ENCODE measurements at regions not wholly inside any gene's neighbourhood (a gene's known extent, or its start where the extent isn't known, plus 50 kb on each side); places are given as distances from the start of the nearest gene placed in this dataset.

DNA sequence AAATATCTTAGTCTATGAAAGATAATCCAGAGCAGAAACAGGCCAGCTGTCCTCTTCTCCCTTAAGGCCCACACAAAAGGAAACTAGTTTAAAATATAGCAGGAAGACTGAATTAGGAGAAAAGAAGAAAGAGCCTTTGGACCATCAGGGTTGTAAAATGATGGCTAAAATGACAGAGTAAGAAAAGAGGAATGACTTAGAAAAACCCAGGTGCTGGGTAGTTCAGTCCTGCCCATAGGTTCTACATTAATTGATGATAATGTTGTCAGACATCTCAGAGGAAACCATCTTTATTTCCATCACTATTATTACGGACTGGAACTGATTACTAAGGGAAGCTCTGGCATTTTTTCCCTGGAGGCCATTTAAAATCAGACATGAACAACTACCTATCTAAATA lies 142.8 kb upstream of the STT3B start:
- H3K36me3 ChIP-seq (ENCODE audit: insufficient read depth): no peaks in the 10 kb centered on the region
- DNase-seq (ENCODE audit: extremely low spot score): no peak
- no peak overlapping the region for H3K27ac ChIP-seq (ENCODE audit: low read depth)
- H3K4me3 ChIP-seq (ENCODE audit: low read depth, low read length): no peak overlapping the region
- 62% methylated on average over 1 of the region's 1 CpG for WGBS
- no peaks in the 10 kb centered on the region for H3K4me1 ChIP-seq (ENCODE audit: insufficient read depth)

DNA sequence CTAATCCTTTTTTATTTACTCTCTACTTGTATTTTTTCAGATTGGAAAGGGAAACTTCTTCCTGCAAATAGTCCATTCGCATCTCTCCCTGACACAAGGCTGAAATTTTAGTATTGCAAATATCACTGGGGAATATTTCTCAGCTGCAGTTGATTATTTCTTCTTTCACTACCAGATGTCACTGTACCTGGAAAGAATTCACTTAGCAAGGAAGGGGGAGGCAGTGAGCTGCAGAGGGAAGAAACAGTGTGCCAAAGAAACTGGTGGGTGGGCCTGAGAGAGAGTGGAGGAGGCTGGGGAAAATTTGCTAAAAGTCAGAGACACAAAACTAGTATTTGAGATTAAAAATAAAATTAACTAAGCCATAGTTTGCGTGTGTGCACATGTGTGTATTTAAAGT lies 142.3 kb upstream of the STT3B start:
- 91% methylated on average over 2 of the region's 2 CpGs for WGBS
- Histone ChIP-seq H3K4me1 (ENCODE audit: insufficient read depth) (no peaks in the 10 kb centered on the region), H3K27ac (ENCODE audit: low read depth) (no peak overlapping the region), H3K36me3 (ENCODE audit: insufficient read depth) (no peaks in the 10 kb centered on the region), H3K4me3 (ENCODE audit: low read depth, low read length) (no peak overlapping the region)
- DNase-seq (ENCODE audit: extremely low spot score): no peak

DNA sequence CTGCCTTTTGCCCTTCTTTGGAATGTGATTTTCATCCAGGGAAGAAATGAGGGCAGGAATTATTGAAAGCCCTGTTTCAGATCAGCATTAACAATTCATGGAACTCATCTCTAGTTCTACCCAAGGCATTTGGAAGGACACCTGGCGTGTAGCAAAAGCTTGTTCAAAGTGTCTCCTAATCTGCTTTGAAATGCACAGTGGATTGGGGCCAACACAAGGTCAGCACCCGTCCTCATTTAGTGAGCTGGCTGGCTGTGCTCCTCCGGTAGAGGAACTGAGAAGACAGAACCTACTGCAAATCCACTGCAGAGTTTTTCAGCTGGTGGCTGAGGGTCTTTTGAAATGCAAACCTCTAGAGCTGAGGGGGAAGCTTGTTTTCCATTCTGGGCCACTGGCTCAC lies 141.6 kb upstream of the STT3B start:
- H3K27ac ChIP-seq (ENCODE audit: low read depth): no peak overlapping the region
- WGBS: 74% methylated on average over 3 of the region's 3 CpGs
- no peak for DNase-seq (ENCODE audit: extremely low spot score)
- no peak overlapping the region for H3K4me3 ChIP-seq (ENCODE audit: low read depth, low read length)
- H3K4me1 ChIP-seq (ENCODE audit: insufficient read depth): no peaks in the 10 kb centered on the region
- no peaks in the 10 kb centered on the region for H3K36me3 ChIP-seq (ENCODE audit: insufficient read depth)

DNA sequence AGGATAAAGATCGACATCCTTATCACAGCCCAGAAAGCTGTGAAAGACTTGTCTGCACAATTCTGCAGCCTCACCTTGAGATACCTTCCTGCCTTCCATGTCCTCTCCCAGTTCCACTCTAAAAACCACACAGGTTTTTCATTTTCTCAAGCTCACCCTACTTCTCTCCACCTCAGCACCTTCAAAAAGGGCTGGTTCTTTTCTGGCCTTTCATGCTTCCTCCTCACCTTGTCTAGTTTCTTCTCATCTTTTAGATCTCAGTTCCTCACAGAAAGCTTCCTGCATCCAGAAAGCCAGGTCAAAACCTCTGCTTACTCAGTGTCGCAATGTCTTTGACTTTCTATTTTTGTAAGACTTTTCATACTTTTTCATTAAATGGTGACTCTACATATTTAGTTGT lies 140.2 kb upstream of the STT3B start:
- no peak overlapping the region for H3K27ac ChIP-seq (ENCODE audit: low read depth)
- no peaks in the 10 kb centered on the region for H3K36me3 ChIP-seq (ENCODE audit: insufficient read depth)
- no peak for DNase-seq (ENCODE audit: extremely low spot score)
- WGBS: 86% methylated on average over 2 of the region's 2 CpGs
- H3K4me3 ChIP-seq (ENCODE audit: low read depth, low read length): no peak overlapping the region
- no peaks in the 10 kb centered on the region for H3K4me1 ChIP-seq (ENCODE audit: insufficient read depth)

- Histone ChIP-seq H3K27ac (ENCODE audit: low read depth) (no peak overlapping the region), H3K4me1 (ENCODE audit: insufficient read depth) (no peaks in the 10 kb centered on the region), H3K36me3 (ENCODE audit: insufficient read depth) (no peaks in the 10 kb centered on the region), H3K4me3 (ENCODE audit: low read depth, low read length) (no peak overlapping the region)
- 41% methylated on average over 1 of the region's 1 CpG for WGBS
- no peak for DNase-seq (ENCODE audit: extremely low spot score)
These were observed 133.5 kb upstream of the STT3B start for GRCh38 chr3:31399271-31399670.

GRCh38 chr3:31402117-31402516 lies 130.6 kb upstream of the STT3B start:
- no peak for DNase-seq (ENCODE audit: extremely low spot score)
- no peaks in the 10 kb centered on the region for H3K36me3 ChIP-seq (ENCODE audit: insufficient read depth)
- H3K4me1 ChIP-seq (ENCODE audit: insufficient read depth): no peaks in the 10 kb centered on the region
- H3K4me3 ChIP-seq (ENCODE audit: low read depth, low read length): no peak overlapping the region
- no peak overlapping the region for H3K27ac ChIP-seq (ENCODE audit: low read depth)
- 42% methylated on average over 2 of the region's 2 CpGs for WGBS

GRCh38 chr3:31403197-31403596 lies 129.5 kb upstream of the STT3B start:
- WGBS: 66% methylated on average over 3 of the region's 3 CpGs
- no peaks in the 10 kb centered on the region for H3K4me1 ChIP-seq (ENCODE audit: insufficient read depth)
- H3K36me3 ChIP-seq (ENCODE audit: insufficient read depth): no peaks in the 10 kb centered on the region
- no peak for DNase-seq (ENCODE audit: extremely low spot score)
- H3K27ac ChIP-seq (ENCODE audit: low read depth): no peak overlapping the region
- no peak overlapping the region for H3K4me3 ChIP-seq (ENCODE audit: low read depth, low read length)

DNA sequence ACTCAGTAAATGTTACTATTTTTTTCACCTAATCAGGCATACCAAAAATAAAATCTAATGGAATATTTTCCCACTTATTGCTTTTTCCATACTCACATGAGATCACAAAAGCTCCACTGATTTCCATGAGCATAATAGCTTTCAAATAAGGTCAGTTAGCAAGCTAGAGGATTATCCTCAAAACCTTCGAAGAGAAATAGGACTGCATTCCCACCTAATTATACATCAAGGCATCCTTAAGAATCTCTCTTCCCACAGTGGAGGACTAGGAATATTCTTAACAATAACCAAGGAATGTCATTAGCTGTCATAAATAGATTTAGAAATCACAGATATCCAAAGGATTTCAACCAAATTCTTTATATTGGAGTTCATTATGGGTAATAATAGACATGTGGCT lies 127.9 kb upstream of the STT3B start:
- Histone ChIP-seq H3K27ac (ENCODE audit: low read depth) (no peak overlapping the region), H3K4me1 (ENCODE audit: insufficient read depth) (no peaks in the 10 kb centered on the region), H3K36me3 (ENCODE audit: insufficient read depth) (no peaks in the 10 kb centered on the region), H3K4me3 (ENCODE audit: low read depth, low read length) (no peak overlapping the region)
- DNase-seq (ENCODE audit: extremely low spot score): no peak
- 71% methylated on average over 1 of the region's 1 CpG for WGBS

GRCh38 chr3:31405515-31405914 lies 127.2 kb upstream of the STT3B start:
- 19% methylated on average over 1 of the region's 1 CpG for WGBS
- no peaks in the 10 kb centered on the region for H3K36me3 ChIP-seq (ENCODE audit: insufficient read depth)
- DNase-seq (ENCODE audit: extremely low spot score): no peak
- H3K27ac ChIP-seq (ENCODE audit: low read depth): no peak overlapping the region
- no peaks in the 10 kb centered on the region for H3K4me1 ChIP-seq (ENCODE audit: insufficient read depth)
- no peak overlapping the region for H3K4me3 ChIP-seq (ENCODE audit: low read depth, low read length)

DNA sequence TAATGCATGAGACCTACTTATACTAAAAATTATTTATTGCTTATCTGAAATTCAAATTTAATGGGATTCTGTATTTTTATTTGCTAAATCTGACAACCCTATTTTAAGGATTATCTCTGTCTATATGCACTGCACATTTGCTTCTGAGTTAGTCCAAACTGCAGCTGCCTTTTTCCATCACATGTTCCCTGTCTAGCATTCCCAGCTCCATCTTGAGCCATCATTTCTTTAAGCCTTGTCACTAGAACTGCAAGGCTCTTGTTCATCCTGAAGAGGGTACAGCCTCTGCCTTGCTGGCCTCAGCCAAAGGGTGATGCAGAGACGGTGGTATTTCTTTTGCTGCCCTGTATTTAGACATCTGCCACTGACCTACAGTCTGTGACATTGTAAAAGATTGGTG lies 125.8 kb upstream of the STT3B start:
- 86% methylated on average over 1 of the region's 1 CpG for WGBS
- no peak for DNase-seq (ENCODE audit: extremely low spot score)
- Histone ChIP-seq H3K27ac (ENCODE audit: low read depth) (no peak overlapping the region), H3K36me3 (ENCODE audit: insufficient read depth) (no peaks in the 10 kb centered on the region), H3K4me1 (ENCODE audit: insufficient read depth) (no peaks in the 10 kb centered on the region), H3K4me3 (ENCODE audit: low read depth, low read length) (no peak overlapping the region)

GRCh38 chr3:31407665-31408064 lies 125.1 kb upstream of the STT3B start:
- Histone ChIP-seq H3K4me3 (ENCODE audit: low read depth, low read length) (no peak overlapping the region), H3K36me3 (ENCODE audit: insufficient read depth) (no peaks in the 10 kb centered on the region), H3K27ac (ENCODE audit: low read depth) (no peak overlapping the region), H3K4me1 (ENCODE audit: insufficient read depth) (no peaks in the 10 kb centered on the region)
- DNase-seq (ENCODE audit: extremely low spot score): no peak
- 64% methylated on average over 4 of the region's 4 CpGs for WGBS

DNA sequence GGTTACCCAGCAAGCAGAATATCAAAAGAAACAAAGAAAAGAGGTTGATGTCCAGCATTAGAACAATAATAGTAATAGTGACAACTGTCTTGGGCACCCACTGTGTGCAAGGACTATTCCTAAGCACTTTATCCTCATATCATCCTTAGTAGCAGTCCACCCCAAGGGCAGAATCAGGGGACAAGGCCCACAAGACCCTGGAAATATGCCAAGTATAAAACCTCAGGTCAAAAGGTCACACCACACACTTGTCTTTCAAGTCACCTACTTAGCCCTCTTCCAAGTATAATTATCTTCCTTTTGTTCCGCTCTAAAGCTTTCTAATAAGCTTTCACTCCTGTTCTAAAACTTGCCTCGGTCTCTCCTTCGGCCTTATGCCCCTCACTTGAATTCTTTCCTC lies 124.0 kb upstream of the STT3B start:
- Histone ChIP-seq H3K4me3 (ENCODE audit: low read depth, low read length) (no peak overlapping the region), H3K4me1 (ENCODE audit: insufficient read depth) (no peaks in the 10 kb centered on the region), H3K36me3 (ENCODE audit: insufficient read depth) (no peaks in the 10 kb centered on the region), H3K27ac (ENCODE audit: low read depth) (no peak overlapping the region)
- 94% methylated on average over 3 of the region's 3 CpGs for WGBS
- DNase-seq (ENCODE audit: extremely low spot score): no peak

DNA sequence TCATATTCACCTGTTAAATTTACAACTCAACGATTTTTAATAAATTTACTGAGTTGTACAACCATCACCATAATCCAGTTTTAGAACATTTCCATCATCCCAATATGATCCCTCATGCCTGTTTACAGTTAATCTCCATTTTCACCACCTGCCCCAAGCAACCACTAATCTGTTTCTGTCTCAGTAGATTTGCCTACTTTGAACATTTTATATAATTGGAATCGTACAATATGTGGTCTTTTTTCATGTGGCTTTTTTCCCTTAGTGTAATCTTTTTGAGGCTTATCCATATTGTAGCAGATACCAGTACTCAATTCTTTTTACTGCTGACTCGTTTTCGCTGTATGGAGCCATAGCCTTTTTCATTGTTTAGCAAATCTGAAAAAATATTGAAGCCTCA lies 123.3 kb upstream of the STT3B start:
- WGBS: 91% methylated on average over 4 of the region's 4 CpGs
- no peak for DNase-seq (ENCODE audit: extremely low spot score)
- no peaks in the 10 kb centered on the region for H3K4me1 ChIP-seq (ENCODE audit: insufficient read depth)
- no peak overlapping the region for H3K27ac ChIP-seq (ENCODE audit: low read depth)
- H3K4me3 ChIP-seq (ENCODE audit: low read depth, low read length): no peak overlapping the region
- H3K36me3 ChIP-seq (ENCODE audit: insufficient read depth): no peaks in the 10 kb centered on the region

DNA sequence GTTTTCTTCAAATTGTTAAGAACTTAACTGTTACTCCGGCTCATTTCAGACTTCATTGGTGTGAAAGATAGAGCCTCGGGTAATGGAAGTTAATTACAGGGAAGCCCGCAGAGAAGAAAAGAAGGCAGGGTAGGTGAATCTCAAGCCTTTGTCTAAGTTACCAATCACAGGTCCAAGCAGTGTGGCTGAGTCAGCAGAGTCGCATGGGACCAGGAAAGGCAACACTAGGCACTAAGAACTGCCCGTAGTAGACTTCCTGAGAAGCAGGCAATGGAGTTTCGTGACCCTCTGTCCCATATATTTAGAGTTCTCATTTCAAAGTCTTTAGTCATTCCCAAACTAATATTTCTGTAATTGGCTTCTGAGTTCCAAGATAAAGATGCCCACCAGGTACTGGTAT lies 122.9 kb upstream of the STT3B start:
- Histone ChIP-seq H3K4me3 (ENCODE audit: low read depth, low read length) (no peak overlapping the region), H3K27ac (ENCODE audit: low read depth) (no peak overlapping the region), H3K36me3 (ENCODE audit: insufficient read depth) (no peaks in the 10 kb centered on the region), H3K4me1 (ENCODE audit: insufficient read depth) (no peaks in the 10 kb centered on the region)
- DNase-seq (ENCODE audit: extremely low spot score): no peak
- 90% methylated on average over 6 of the region's 6 CpGs for WGBS

- Histone ChIP-seq H3K36me3 (ENCODE audit: insufficient read depth) (no peaks in the 10 kb centered on the region), H3K27ac (ENCODE audit: low read depth) (no peak overlapping the region), H3K4me1 (ENCODE audit: insufficient read depth) (no peaks in the 10 kb centered on the region), H3K4me3 (ENCODE audit: low read depth, low read length) (no peak overlapping the region)
- no peak for DNase-seq (ENCODE audit: extremely low spot score)
- WGBS: 84% methylated on average over 3 of the region's 3 CpGs
These were observed 122.3 kb upstream of the STT3B start for GRCh38 chr3:31410411-31410810.
